Parathyroid adenoma (tissue), 2 donors: ENCODE measurements at regions not wholly inside any gene's neighbourhood (a gene's known extent, or its start where the extent isn't known, plus 50 kb on each side); places are given as distances from the start of the nearest gene placed in this dataset.

Experiments
- H2AFZ ChIP-seq: fragments of 300-600 bp; sonication (generic); one replicate; pipeline ENCODE4 v1.7.0; 2017; ENCODE audit warnings: antibody characterized with exemption, mild to moderate bottlenecking
- H3K27ac ChIP-seq: fragments of 300-600 bp; sonication (generic); one replicate; pipeline ENCODE4 v1.7.0; 2017
- H3K27me3 ChIP-seq: fragments of 300-600 bp; sonication (generic); one replicate; pipeline ENCODE4 v1.7.0; 2017; ENCODE audit warnings: low read length; ENCODE audit not compliant: control insufficient read depth, insufficient read depth
- H3K36me3 ChIP-seq: fragments of 300-600 bp; sonication (generic); one replicate; pipeline ENCODE4 v1.7.0; 2017; ENCODE audit warnings: low read length; ENCODE audit not compliant: control insufficient read depth, insufficient read depth
- H3K4me1 ChIP-seq: fragments of 300-600 bp; sonication (generic); one replicate; pipeline ENCODE4 v1.7.0; 2017; ENCODE audit warnings: control low read depth
- H3K4me2 ChIP-seq: fragments of 300-600 bp; sonication (generic); one replicate; pipeline ENCODE4 v1.7.0; 2017; ENCODE audit warnings: low read length
- H3K4me3 ChIP-seq: fragments of 300-600 bp; sonication (generic); one replicate; pipeline ENCODE4 v1.7.0; 2017; ENCODE audit warnings: low read depth, low read length
- H3K79me2 ChIP-seq: fragments of 300-600 bp; sonication (generic); one replicate; pipeline ENCODE4 v1.7.0; 2017; ENCODE audit warnings: control low read depth
- H3K9ac ChIP-seq: fragments of 300-600 bp; sonication (generic); one replicate; pipeline ENCODE4 v1.7.0; 2017; ENCODE audit warnings: mild to moderate bottlenecking
- H3K9me3 ChIP-seq: fragments of 300-600 bp; sonication (generic); one replicate; pipeline ENCODE4 v1.7.0; 2017; ENCODE audit warnings: low read length; ENCODE audit not compliant: control insufficient read depth
- TF ChIP-seq, protein P1 (sequence below): fragments of 300-600 bp; sonication (generic); IDR thresholded peaks from one replicate; pipeline ENCODE4 v1.7.0; 2017; ENCODE audit warnings: antibody characterized with exemption, mild to moderate bottlenecking
- donor health status: primary hyperparathyroidism.

- H3K9me3 ChIP-seq, result no peaks in the 10 kb centered on the region
- H3K27ac ChIP-seq, result no peak overlapping the region
- no peak overlapping the region for H3K4me3 ChIP-seq
- H3K79me2 ChIP-seq, result no peaks in the 10 kb centered on the region
- no peaks in the 10 kb centered on the region for H3K27me3 ChIP-seq
- H3K36me3 ChIP-seq, result no peaks in the 10 kb centered on the region
- no peak overlapping the region for H3K4me2 ChIP-seq
- H2AFZ ChIP-seq, result no peak overlapping the region
- no peak overlapping the region for H3K9ac ChIP-seq
- H3K4me1 ChIP-seq, result no peaks in the 10 kb centered on the region
- TF ChIP-seq, protein P1, sequence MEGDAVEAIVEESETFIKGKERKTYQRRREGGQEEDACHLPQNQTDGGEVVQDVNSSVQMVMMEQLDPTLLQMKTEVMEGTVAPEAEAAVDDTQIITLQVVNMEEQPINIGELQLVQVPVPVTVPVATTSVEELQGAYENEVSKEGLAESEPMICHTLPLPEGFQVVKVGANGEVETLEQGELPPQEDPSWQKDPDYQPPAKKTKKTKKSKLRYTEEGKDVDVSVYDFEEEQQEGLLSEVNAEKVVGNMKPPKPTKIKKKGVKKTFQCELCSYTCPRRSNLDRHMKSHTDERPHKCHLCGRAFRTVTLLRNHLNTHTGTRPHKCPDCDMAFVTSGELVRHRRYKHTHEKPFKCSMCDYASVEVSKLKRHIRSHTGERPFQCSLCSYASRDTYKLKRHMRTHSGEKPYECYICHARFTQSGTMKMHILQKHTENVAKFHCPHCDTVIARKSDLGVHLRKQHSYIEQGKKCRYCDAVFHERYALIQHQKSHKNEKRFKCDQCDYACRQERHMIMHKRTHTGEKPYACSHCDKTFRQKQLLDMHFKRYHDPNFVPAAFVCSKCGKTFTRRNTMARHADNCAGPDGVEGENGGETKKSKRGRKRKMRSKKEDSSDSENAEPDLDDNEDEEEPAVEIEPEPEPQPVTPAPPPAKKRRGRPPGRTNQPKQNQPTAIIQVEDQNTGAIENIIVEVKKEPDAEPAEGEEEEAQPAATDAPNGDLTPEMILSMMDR, result no peak
Measured at GRCh38 chr12:116498471-116498870, 60.7 kb upstream of the MAP1LC3B2 start.

- H3K27ac ChIP-seq, result no peak overlapping the region
- no peak overlapping the region for H2AFZ ChIP-seq
- no peaks in the 10 kb centered on the region for H3K4me1 ChIP-seq
- TF ChIP-seq, protein P1, result no peak
- H3K36me3 ChIP-seq, result no peaks in the 10 kb centered on the region
- no peaks in the 10 kb centered on the region for H3K79me2 ChIP-seq
- H3K27me3 ChIP-seq, result no peaks in the 10 kb centered on the region
- H3K9ac ChIP-seq, result no peak overlapping the region
- H3K9me3 ChIP-seq, result no peaks in the 10 kb centered on the region
- H3K4me2 ChIP-seq, result no peak overlapping the region
- H3K4me3 ChIP-seq, result no peak overlapping the region
Measured at GRCh38 chr12:116502141-116502725, 56.9 kb upstream of the MAP1LC3B2 start.

DNA sequence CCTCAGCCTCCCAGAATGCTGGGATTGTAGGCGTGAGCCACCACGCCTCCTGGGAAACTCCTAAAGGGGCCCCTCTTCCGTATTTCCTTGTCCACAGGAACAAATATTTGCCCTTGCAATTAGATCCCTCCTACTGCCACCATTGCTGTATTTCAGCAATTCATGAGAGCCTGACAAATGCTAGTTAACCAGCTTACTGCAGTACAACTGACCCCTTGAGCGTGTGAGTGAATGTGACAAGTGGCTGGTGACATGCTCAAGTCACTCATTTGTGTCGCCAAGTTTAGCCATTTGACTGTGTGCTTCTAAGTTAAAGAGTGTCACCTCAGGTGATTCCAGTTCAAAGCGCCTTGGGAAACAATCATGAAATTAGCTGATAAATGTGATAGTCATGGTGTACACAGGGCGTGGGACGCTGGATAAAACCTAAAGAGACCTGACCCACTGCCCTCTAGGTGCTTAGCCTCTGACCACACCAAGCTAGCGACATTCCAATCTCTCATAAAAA, 56.1 kb upstream of the MAP1LC3B2 start:
- Histone ChIP-seq H3K27me3 (no peaks in the 10 kb centered on the region), H3K4me2 (no peak overlapping the region), H3K4me3 (no peak overlapping the region), H3K27ac (no peak overlapping the region), H3K79me2 (no peaks in the 10 kb centered on the region), H3K4me1 (no peaks in the 10 kb centered on the region), H3K9me3 (no peaks in the 10 kb centered on the region), H3K9ac (no peak overlapping the region), H3K36me3 (no peaks in the 10 kb centered on the region), H2AFZ (no peak overlapping the region)
- TF ChIP-seq, protein P1, result no peak

DNA sequence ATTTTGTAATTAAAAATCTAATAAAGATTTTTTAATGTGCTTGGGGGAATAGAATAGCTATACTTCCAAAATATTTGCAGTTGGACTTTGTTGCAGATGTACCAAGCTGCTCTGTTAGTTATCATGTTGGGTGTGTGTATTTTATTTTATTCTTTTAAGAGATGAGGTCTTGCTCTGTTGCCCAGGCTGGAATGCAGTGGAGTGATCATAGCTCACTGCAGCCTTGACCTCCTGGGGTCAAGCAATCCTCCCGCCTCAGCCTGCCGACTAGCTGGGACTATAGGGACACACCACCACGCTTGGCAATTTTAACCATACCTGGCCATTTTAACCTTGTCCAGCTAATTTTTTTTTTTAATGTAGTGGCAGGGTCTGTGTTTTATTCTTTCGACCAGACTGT, 54.7 kb upstream of the MAP1LC3B2 start:
- no peaks in the 10 kb centered on the region for H3K36me3 ChIP-seq
- no peak overlapping the region for H3K27ac ChIP-seq
- H3K9ac ChIP-seq, result no peak overlapping the region
- TF ChIP-seq, protein P1, result no peak
- H2AFZ ChIP-seq, result no peak overlapping the region
- no peak overlapping the region for H3K4me3 ChIP-seq
- H3K4me1 ChIP-seq, result no peaks in the 10 kb centered on the region
- no peak overlapping the region for H3K4me2 ChIP-seq
- no peaks in the 10 kb centered on the region for H3K9me3 ChIP-seq
- no peaks in the 10 kb centered on the region for H3K27me3 ChIP-seq
- no peaks in the 10 kb centered on the region for H3K79me2 ChIP-seq

GRCh38 chr12:116506697-116507064, 52.5 kb upstream of the MAP1LC3B2 start:
- H3K79me2 ChIP-seq, result no peaks in the 10 kb centered on the region
- no peak overlapping the region for H2AFZ ChIP-seq
- no peak overlapping the region for H3K27ac ChIP-seq
- no peaks in the 10 kb centered on the region for H3K4me1 ChIP-seq
- H3K9me3 ChIP-seq, result no peaks in the 10 kb centered on the region
- H3K9ac ChIP-seq, result no peak overlapping the region
- no peaks in the 10 kb centered on the region for H3K27me3 ChIP-seq
- TF ChIP-seq, protein P1, result no peak
- H3K36me3 ChIP-seq, result no peaks in the 10 kb centered on the region
- H3K4me3 ChIP-seq, result no peak overlapping the region
- no peak overlapping the region for H3K4me2 ChIP-seq
